IPS DF 6.9 (cell line): ENCODE measurements at regions not wholly inside any gene's neighbourhood (a gene's known extent, or its start where the extent isn't known, plus 50 kb on each side); places are given as distances from the start of the nearest gene placed in this dataset.

ENCODE experiments used
- DNase-seq: peaks from one replicate; pipeline ENCODE4 v3.0.0-alpha.2; 2013; ENCODE audit warnings: low read depth, low spot score
- H3K27ac ChIP-seq: one replicate; pipeline ENCODE4 v1.5.1; 2013; ENCODE audit warnings: low read length, control low read depth
- H3K27me3 ChIP-seq: 2 replicates; pipeline ENCODE4 v1.6.1; 2013; ENCODE audit warnings: mild to moderate bottlenecking, low read length; ENCODE audit not compliant: control insufficient read depth, insufficient read depth
- H3K36me3 ChIP-seq: 2 replicates; pipeline ENCODE4 v1.6.1; 2013; ENCODE audit warnings: low read length; ENCODE audit not compliant: control insufficient read depth, insufficient read depth
- H3K4me1 ChIP-seq: 2 replicates; pipeline ENCODE4 v1.6.1; 2013; ENCODE audit warnings: low read length; ENCODE audit not compliant: control insufficient read depth, insufficient read depth
- H3K4me3 ChIP-seq: 2 replicates; pipeline ENCODE4 v1.5.1; 2013; ENCODE audit warnings: mild to moderate bottlenecking, low read length
- H3K9me3 ChIP-seq: 2 replicates; pipeline ENCODE4 v1.6.1; 2013; ENCODE audit warnings: low read length, inconsistent platforms; ENCODE audit not compliant: control insufficient read depth, insufficient read depth
- WGBS: extraction: QIAGEN DNeasy Blood & Tissue Kit; methylation state at CpG from one replicate; pipeline ENCODE4 v1.1.7; 2013; ENCODE audit warnings: mixed read lengths, missing lambda C conversion rate; ENCODE audit not compliant: insufficient read length, insufficient coverage; 5-methylcytosine and 5-hydroxymethylcytosine counted together

DNA sequence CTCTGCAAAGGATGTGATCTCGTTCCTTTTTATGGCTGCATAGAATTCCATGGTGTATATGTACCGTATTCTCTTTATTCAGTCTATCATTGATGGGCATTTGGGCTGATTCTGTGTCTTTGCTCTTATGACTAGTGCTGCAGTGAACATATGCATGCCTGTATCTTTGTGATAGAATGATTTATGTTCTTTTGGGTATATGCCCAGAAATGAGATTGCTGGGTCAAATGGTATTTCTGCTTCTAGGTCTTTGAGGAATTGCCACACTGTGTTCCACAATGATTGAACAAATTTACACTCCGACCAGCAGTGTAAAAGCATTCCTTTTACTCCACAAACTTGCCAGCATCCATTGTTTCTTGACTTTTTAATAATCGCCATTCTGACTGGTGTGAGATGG is 60.2 kb upstream of the ADORA2B start:
- Histone ChIP-seq H3K27ac (no peak overlapping the region), H3K4me1 (peaks cover 1% of the 10 kb centered on the region; the same call in 1 of the 2 replicates), H3K4me3 (no peak overlapping the region), H3K27me3 (no peaks in the 10 kb centered on the region), H3K9me3 (no peaks in the 10 kb centered on the region), H3K36me3 (no peaks in the 10 kb centered on the region)
- WGBS: no CpG with 5 or more reads among the region's 4 CpGs
- DNase-seq: no peak

DNA sequence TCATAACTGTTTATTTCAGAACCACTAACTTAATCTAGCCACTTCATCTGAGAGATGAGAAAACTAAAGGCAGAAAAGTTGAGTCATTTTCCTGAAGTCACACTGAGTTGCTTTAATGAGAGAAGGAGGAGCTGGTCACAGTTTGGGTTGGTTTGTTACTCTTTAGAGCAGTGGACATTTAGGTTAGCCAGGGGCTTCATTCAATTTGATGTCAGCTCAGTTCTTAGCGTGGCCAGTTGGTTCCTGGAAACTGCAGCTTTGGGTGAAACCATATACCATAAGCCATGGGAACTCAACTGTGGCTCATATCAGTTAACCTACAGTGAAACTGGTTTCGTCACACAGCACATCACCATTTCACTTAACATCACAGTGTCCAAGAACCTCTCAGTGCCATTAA is 59.2 kb upstream of the ADORA2B start:
- WGBS: no CpG with 5 or more reads among the region's 2 CpGs
- H3K27me3 ChIP-seq: no peaks in the 10 kb centered on the region
- H3K36me3 ChIP-seq: no peaks in the 10 kb centered on the region
- H3K4me1 ChIP-seq: peaks cover 1% of the 10 kb centered on the region; the same call in 1 of the 2 replicates
- H3K27ac ChIP-seq: no peak overlapping the region
- no peak overlapping the region for H3K4me3 ChIP-seq
- no peak for DNase-seq
- H3K9me3 ChIP-seq: no peaks in the 10 kb centered on the region

DNA sequence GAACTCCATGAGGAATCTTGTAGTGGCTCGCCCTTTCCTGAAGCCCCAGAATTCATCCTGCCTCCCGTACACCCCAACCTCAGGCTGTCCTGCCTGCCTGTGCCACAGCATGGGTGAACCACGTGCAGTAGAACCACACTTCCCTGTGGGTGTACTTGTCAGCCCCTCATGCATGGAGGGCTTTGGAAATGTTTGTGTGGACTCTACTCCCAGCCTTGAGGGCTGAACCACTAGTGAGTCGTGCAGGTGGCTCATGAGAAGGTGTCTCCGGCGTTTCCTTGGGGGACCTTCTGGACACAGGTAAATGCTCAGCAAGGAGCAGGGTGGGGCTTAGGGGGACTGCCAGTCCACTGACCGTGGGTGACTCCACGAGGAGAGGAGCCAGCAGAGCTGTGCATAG is 58.7 kb upstream of the ADORA2B start:
- WGBS: no CpG with 5 or more reads among the region's 8 CpGs
- Histone ChIP-seq H3K27me3 (no peaks in the 10 kb centered on the region), H3K4me3 (no peak overlapping the region), H3K9me3 (no peaks in the 10 kb centered on the region), H3K4me1 (peaks cover 1% of the 10 kb centered on the region; the same call in 1 of the 2 replicates), H3K27ac (no peak overlapping the region), H3K36me3 (no peaks in the 10 kb centered on the region)
- no peak for DNase-seq

DNA sequence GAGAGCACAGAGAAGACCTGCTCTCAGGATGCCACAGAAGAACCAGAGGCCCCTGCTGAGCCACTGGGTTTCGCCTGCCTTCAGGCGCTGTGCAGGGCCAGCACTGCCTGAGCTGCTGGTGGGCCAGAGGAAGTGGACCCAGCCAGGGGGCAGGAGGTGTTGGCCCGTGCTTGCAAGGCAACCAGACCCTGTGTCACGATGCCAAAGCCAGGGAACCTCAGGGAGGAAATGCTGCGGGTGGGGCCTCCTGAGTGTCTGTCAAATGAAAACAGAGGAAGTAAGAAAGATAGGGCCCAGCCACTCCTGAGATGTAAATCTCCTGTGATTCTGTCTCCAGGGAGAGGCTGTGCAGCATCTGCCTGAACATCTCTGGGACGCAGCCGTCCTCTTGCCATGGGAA is 58.1 kb upstream of the ADORA2B start:
- Histone ChIP-seq H3K4me3 (no peak overlapping the region), H3K36me3 (no peaks in the 10 kb centered on the region), H3K9me3 (no peaks in the 10 kb centered on the region), H3K4me1 (no peaks in the 10 kb centered on the region), H3K27ac (no peak overlapping the region), H3K27me3 (no peaks in the 10 kb centered on the region)
- DNase-seq: no peak
- no CpG with 5 or more reads among the region's 7 CpGs for WGBS

DNA sequence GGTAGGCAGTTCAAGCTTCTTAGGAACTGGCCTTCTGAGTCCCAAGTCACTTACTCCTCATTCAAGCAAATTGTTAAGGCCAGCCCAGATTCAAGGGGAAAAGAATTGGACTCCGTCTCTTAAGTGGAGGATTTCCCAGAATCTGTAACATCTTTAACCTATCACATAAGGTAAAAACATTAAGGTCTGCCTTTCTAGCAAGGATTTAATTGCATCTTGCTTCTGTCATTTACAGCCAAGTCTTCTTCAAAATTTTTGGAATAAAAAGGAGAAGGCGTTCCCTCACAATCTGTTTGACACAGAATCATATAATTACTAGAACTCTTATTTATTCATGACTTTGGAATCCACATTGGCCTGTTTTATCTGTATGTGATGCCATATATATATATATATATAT is 56.5 kb upstream of the ADORA2B start:
- Histone ChIP-seq H3K36me3 (no peaks in the 10 kb centered on the region), H3K4me3 (no peak overlapping the region), H3K27me3 (no peaks in the 10 kb centered on the region), H3K9me3 (no peaks in the 10 kb centered on the region), H3K27ac (no peak overlapping the region), H3K4me1 (no peaks in the 10 kb centered on the region)
- no CpG with 5 or more reads among the region's 2 CpGs for WGBS
- DNase-seq: no peak

DNA sequence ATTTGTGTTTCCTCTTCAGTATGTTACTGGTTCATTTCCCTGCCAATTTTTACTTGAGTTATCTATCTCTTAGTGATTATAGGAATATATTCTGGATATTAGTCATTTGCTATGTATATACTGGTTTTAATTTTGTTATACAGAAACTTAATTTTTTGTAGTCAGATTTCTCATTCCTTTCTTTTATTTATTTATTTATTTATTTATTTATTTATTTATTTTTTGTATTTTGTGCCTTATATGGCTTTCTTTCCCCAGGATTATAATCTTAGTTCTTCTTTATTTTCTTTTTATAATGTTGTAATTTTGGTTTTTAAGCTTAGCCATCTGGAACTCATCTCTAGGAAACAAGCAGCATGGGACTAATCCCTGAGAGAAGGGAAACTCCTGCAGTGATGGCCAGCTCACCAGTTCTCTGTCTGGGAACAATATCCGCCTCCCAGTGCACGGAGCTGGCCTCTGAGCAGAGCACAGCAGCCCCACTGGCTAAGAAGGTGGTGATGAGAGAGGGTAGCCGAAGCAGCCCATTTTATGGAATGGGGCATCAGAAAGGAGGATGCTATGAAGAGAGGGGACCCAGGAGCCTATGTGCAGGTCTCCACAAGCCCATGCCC is 54.5 kb upstream of the ADORA2B start:
- no peaks in the 10 kb centered on the region for H3K36me3 ChIP-seq
- no peak overlapping the region for H3K4me3 ChIP-seq
- DNase-seq: no peak
- H3K27me3 ChIP-seq: no peaks in the 10 kb centered on the region
- no peaks in the 10 kb centered on the region; the same call in 1 of the 2 replicates for H3K4me1 ChIP-seq
- WGBS: no CpG with 5 or more reads among the region's 3 CpGs
- H3K9me3 ChIP-seq: no peaks in the 10 kb centered on the region
- no peak overlapping the region for H3K27ac ChIP-seq

DNA sequence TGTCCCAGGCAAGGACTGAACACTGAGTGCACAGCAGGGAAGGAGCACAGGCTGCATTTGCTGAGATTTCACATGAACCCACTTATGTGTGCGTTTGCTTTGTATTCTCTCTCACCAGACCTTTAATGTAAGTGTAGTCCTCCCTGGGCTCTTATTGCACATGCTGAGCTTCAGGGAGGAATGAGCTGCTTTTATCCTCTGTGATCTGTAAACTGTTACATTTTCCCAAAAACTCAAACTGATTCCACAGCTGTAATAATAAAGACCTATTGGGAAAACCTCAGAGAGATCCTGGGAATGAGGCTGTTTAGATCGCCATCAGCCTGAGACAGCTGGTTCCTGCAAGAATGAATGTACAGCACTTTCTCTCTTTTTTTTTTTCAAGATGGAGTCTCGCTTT is 53.6 kb upstream of the ADORA2B start:
- no peak for DNase-seq

DNA sequence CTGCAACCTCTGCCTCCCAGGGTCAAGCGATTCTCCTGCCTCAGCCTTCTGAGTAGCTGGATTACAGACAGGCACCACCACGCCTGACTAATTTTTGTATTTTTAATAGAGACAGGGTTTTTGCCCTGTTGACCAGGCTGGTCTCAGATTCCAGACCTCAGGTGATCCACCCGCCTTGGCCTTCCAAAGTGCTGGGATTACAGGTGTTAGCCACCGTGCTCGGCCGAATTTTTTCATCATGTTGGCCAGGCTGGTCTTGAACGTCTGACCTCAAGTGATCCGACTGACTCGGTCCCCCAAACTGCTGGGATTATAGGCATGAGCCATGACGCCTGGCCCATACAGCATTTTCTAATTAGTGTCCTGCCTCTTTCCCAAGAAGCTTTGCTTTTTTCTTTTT is 52.7 kb upstream of the ADORA2B start:
- H3K27ac ChIP-seq: no peak overlapping the region
- H3K9me3 ChIP-seq: no peaks in the 10 kb centered on the region
- no peak for DNase-seq
- H3K36me3 ChIP-seq: no peaks in the 10 kb centered on the region
- no peaks in the 10 kb centered on the region for H3K27me3 ChIP-seq
- no peaks in the 10 kb centered on the region; the same call in 1 of the 2 replicates for H3K4me1 ChIP-seq
- no CpG with 5 or more reads among the region's 10 CpGs for WGBS
- H3K4me3 ChIP-seq: no peak overlapping the region

More for the DNA sequence above, 53.6 kb upstream of the ADORA2B start:
- no peaks in the 10 kb centered on the region; the same call in 1 of the 2 replicates for H3K4me1 ChIP-seq
- no peaks in the 10 kb centered on the region for H3K27me3 ChIP-seq
- no CpG with 5 or more reads among the region's 3 CpGs for WGBS
- no peaks in the 10 kb centered on the region for H3K9me3 ChIP-seq
- no peak overlapping the region for H3K27ac ChIP-seq
- H3K4me3 ChIP-seq: no peak overlapping the region
- no peaks in the 10 kb centered on the region for H3K36me3 ChIP-seq

DNA sequence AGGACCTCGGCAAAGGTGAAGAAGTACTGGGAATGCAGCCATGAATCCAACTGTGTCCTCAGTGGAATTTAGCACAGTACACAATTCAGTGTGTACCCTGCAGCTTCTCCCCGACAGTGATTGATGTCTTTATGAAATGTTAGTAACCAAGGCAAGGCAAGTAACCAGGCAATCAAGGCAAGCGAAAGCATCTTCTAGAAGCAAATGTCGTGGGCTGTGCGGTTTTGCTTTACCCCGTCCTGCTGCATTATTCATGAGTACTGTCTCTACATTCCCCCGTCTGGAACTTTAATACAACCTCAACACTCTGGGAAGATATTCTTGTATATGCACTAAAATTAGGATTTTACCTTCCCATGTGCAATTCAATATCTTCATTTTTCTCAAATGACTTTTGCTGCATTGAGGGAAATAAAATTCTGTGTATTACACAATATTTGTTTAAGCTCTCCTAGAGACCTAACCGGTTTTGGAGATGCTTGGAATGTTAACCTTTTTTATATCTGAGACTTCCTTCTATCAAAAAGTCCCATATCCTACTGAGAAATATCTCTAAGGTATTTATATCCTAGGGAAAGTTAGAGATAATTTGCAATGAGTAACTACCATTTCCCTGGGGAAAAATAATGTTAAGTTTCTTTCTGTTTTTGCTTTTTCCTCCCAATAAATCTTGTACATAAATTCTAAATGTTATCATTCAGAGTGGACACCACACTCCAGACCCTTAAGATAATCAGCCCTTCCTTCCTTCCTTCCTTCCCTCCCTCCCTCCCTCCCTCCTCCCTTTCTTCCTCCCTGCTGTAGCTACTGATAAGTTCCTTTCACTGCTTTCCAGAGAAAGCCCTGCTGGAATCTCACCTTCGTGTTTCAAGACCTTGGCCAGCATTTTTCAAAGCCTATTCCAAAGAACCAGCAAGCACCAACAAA is 51.9 kb upstream of the ADORA2B start:
- Histone ChIP-seq H3K4me1 (no peaks in the 10 kb centered on the region; the same call in 1 of the 2 replicates), H3K9me3 (no peaks in the 10 kb centered on the region), H3K36me3 (no peaks in the 10 kb centered on the region), H3K4me3 (no peak overlapping the region), H3K27me3 (no peaks in the 10 kb centered on the region), H3K27ac (no peak overlapping the region)
- no peak for DNase-seq
- WGBS: no CpG with 5 or more reads among the region's 9 CpGs

DNA sequence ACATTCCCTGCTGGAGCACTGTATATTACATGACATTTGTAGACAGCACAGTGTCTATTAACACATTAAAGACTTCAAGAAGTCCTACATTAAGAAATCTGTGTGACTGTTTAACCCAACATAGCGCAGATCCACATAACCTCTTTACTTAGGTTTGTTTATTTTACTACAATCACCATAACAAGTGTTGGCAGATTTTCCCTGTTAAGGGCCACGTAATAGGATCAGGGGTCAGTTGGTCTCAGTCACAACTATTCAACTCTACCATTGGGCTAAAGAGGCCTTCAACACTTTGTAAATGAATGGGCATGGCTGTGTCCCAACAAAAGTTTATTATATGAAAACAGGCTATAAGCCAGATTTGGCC is 51.3 kb upstream of the ADORA2B start:
- H3K4me3 ChIP-seq: no peak overlapping the region
- no CpG with 5 or more reads among the region's 2 CpGs for WGBS
- H3K27ac ChIP-seq: no peak overlapping the region
- no peaks in the 10 kb centered on the region for H3K9me3 ChIP-seq
- no peaks in the 10 kb centered on the region for H3K27me3 ChIP-seq
- no peaks in the 10 kb centered on the region for H3K36me3 ChIP-seq
- DNase-seq: no peak
- H3K4me1 ChIP-seq: no peaks in the 10 kb centered on the region; the same call in 1 of the 2 replicates
